ENCODE measurements at regions not wholly inside any gene's neighbourhood (a gene's known extent, or its start where the extent isn't known, plus 50 kb on each side); places are given as distances from the start of the nearest gene placed in this dataset.

- Mint-ChIP-seq H3K4me1 (ENCODE audit: low read depth) (no peaks in the 10 kb centered on the region), H3K36me3 (no peaks in the 10 kb centered on the region), H3K27ac (no peak overlapping the region), H3K27me3 (no peaks in the 10 kb centered on the region), H3K4me3 (no peak overlapping the region), H3K9me3 (no peaks in the 10 kb centered on the region)
- intact Hi-C loops (cut with micrococcal nuclease): no loop called here
- CTCF ChIA-PET: no interaction called here
- no peak for DNase-seq
- POLR2A ChIA-PET: no interaction called here
Measured at GRCh38 chr2:146235158-146235557, 1609.7 kb upstream of the ACVR2A start.

DNA sequence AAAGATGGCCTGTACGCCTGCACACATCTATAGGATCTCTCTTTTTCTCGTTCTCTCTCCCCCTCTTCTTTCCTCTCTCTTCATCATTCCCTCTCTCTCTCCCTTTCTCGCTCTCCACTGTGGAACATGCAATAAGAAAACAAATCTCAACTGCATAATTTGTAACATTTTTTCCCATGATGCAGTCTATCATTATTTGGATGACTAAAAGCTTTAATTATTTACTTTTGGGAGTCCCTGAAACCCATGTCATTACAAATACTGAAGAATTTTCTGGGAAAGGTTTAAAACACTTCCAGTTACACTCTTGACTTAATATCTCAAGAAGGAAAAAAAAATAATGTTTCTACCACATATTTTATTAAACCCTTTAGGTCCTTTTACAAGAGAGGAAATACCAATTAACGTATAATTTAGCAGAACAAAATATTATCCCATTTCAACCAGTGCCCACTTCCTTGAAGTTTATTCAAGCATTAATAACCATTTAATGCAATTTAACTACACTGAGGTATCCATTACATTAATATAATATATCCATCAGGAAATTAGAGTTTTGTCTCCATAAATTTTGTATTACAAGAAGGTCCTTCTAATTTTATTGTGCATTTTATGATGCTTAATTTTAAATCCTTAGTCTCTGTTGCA lies 1615.2 kb upstream of the ACVR2A start:
- CTCF ChIA-PET: no interaction called here
- no peaks in the 10 kb centered on the region for H3K27me3 Mint-ChIP-seq
- intact Hi-C loops (cut with micrococcal nuclease): no loop called here
- POLR2A ChIA-PET: no interaction called here
- H3K4me1 Mint-ChIP-seq (ENCODE audit: low read depth): no peaks in the 10 kb centered on the region
- no peak overlapping the region for H3K27ac Mint-ChIP-seq
- DNase-seq: no peak
- peaks cover 8% of the 10 kb centered on the region for H3K9me3 Mint-ChIP-seq
- no peak overlapping the region for H3K4me3 Mint-ChIP-seq
- no peaks in the 10 kb centered on the region for H3K36me3 Mint-ChIP-seq

DNA sequence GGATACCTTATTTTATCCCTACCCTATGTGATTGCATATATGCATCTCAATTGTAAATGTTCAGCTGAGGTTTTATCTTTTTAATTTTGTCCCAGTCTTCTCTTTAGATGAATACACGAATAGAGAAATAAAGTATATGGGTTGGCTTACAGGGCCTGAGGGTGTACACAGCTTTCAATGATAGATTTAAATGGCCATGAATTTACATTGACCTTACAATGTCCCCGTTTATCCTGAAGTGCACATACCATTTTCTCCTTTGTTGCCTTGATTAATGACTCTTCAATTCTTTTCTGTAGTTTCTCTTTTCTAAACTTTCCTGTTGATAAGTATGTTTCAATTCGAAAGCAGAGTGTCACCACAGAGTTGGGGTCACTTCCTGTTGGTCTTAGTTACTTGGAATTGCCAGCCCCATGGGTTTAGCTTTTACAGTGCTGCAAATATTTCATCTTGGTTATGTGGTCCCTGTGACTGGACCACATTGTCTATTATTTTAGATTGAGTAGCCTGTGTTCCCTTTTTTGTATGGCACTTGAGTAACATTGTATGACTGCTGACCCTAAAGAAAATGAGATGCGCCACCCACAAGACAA lies 1616.3 kb upstream of the ACVR2A start:
- no peak overlapping the region for H3K4me3 Mint-ChIP-seq
- H3K4me1 Mint-ChIP-seq (ENCODE audit: low read depth): no peaks in the 10 kb centered on the region
- DNase-seq: no peak
- intact Hi-C loops (cut with micrococcal nuclease): no loop called here
- H3K27ac Mint-ChIP-seq: no peak overlapping the region
- H3K27me3 Mint-ChIP-seq: no peaks in the 10 kb centered on the region
- H3K9me3 Mint-ChIP-seq: peaks cover 10% of the 10 kb centered on the region
- ChIA-PET POLR2A (no interaction called here), CTCF (interaction anchor here (0.7 kb wide), 1 partner anchor 646 kb away, joined by 4 read pairs; no protein-coding TSS in a partner anchor)
- H3K36me3 Mint-ChIP-seq: no peaks in the 10 kb centered on the region

- no peak overlapping the region for H3K27ac Mint-ChIP-seq
- H3K4me1 Mint-ChIP-seq (ENCODE audit: low read depth): no peaks in the 10 kb centered on the region
- POLR2A ChIA-PET: no interaction called here
- no peaks in the 10 kb centered on the region for H3K27me3 Mint-ChIP-seq
- no peak for DNase-seq
- peaks cover 10% of the 10 kb centered on the region for H3K9me3 Mint-ChIP-seq
- intact Hi-C loops (cut with micrococcal nuclease): no loop called here
- H3K4me3 Mint-ChIP-seq: no peak overlapping the region
- no peaks in the 10 kb centered on the region for H3K36me3 Mint-ChIP-seq
- CTCF ChIA-PET: interaction anchor here (0.7 kb wide), 1 partner anchor 646 kb away, joined by 4 read pairs; no protein-coding TSS in a partner anchor
Measured at GRCh38 chr2:146228020-146228393, 1616.8 kb upstream of the ACVR2A start.

- intact Hi-C loops (cut with micrococcal nuclease): no loop called here
- ChIA-PET POLR2A (no interaction called here), CTCF (no interaction called here)
- Mint-ChIP-seq H3K27me3 (no peaks in the 10 kb centered on the region), H3K4me3 (no peak overlapping the region), H3K4me1 (ENCODE audit: low read depth) (no peaks in the 10 kb centered on the region), H3K27ac (no peak overlapping the region), H3K36me3 (no peaks in the 10 kb centered on the region), H3K9me3 (peaks cover 10% of the 10 kb centered on the region)
- no peak for DNase-seq
Measured at GRCh38 chr2:146227152-146228019, 1617.4 kb upstream of the ACVR2A start.

DNA sequence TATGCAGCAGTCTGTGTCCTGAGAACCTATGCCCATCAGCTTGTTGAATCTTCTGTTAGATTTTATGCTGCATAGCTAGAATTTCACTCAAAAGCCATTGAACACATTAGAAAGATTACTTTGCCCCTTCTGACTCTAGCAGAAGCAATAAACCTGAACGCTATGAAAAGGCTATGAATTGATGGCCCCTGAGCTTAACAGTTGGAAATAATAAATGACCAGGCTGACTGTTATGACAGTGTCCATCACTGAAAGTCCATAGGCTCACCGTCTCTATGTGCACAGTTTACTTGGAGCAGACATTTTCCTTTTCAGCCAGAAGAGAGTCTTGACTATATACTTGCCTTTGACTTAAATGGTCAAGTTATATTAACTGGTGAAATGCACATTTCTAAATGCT lies 1618.8 kb upstream of the ACVR2A start:
- ChIA-PET POLR2A (no interaction called here), CTCF (no interaction called here)
- Mint-ChIP-seq H3K36me3 (no peaks in the 10 kb centered on the region), H3K9me3 (peaks cover 10% of the 10 kb centered on the region), H3K27ac (no peak overlapping the region), H3K27me3 (no peaks in the 10 kb centered on the region), H3K4me3 (no peak overlapping the region), H3K4me1 (ENCODE audit: low read depth) (no peaks in the 10 kb centered on the region)
- no peak for DNase-seq
- intact Hi-C loops (cut with micrococcal nuclease): no loop called here

GRCh38 chr2:146221826-146222225 lies 1623.0 kb upstream of the ACVR2A start:
- ChIA-PET POLR2A (no interaction called here), CTCF (no interaction called here)
- peaks cover 6% of the 10 kb centered on the region for H3K9me3 Mint-ChIP-seq
- intact Hi-C loops (cut with micrococcal nuclease): no loop called here
- no peaks in the 10 kb centered on the region for H3K4me1 Mint-ChIP-seq (ENCODE audit: low read depth)
- no peak overlapping the region for H3K27ac Mint-ChIP-seq
- H3K4me3 Mint-ChIP-seq: no peak overlapping the region
- H3K36me3 Mint-ChIP-seq: no peaks in the 10 kb centered on the region
- DNase-seq: no peak
- no peaks in the 10 kb centered on the region for H3K27me3 Mint-ChIP-seq

DNA sequence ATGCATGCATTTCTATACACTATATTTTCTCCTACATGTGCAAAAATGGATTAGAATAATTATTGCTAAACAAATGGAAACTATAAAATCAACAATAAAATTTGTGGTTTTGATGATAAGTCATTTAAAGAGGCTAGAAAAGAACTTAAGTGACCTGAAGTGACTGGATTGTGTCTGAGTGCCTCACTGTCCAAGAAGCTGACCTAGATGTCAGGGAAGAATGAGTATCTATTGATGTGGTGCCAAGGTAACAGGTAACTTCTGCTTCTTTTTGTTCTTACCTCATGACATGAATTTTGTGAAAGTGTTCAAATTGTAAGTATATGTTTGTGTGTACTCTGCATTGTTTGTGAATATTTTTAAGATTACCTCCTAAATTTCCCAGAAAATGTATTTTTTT lies 1623.9 kb upstream of the ACVR2A start:
- DNase-seq: no peak
- Mint-ChIP-seq H3K4me3 (no peak overlapping the region), H3K36me3 (no peaks in the 10 kb centered on the region), H3K27ac (no peak overlapping the region), H3K9me3 (peaks cover 8% of the 10 kb centered on the region), H3K4me1 (ENCODE audit: low read depth) (no peaks in the 10 kb centered on the region), H3K27me3 (no peaks in the 10 kb centered on the region)
- intact Hi-C loops (cut with micrococcal nuclease): no loop called here
- ChIA-PET POLR2A (no interaction called here), CTCF (no interaction called here)

DNA sequence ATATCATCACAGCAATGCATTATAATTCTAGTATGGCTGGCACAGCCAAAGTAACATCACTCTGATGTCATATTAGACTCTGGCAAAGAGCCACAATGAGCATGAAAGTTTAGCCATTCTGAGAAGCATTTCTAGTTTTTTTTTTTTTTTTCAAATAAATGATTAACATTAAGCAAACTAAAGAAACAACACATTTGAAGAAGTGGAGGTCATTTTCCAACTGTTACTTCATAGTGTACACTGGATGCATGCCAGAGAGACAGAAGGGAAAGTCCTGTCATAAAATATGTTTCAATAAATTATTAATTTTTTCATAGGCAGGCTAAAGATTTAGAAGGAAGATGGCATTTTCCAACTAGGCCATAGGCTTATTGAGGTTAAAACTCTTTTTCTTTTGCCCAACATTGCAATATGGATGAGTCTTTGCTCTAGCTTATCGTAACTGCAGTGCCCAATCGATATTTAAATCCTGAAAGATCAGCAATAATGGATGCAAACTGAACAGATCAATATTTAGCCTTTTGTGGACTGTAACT lies 1630.4 kb upstream of the ACVR2A start:
- CTCF ChIA-PET: no interaction called here
- DNase-seq: no peak
- POLR2A ChIA-PET: no interaction called here
- no peak overlapping the region for H3K4me3 Mint-ChIP-seq
- H3K4me1 Mint-ChIP-seq (ENCODE audit: low read depth): no peaks in the 10 kb centered on the region
- H3K27ac Mint-ChIP-seq: no peak overlapping the region
- no peaks in the 10 kb centered on the region for H3K36me3 Mint-ChIP-seq
- intact Hi-C loops (cut with micrococcal nuclease): no loop called here
- H3K9me3 Mint-ChIP-seq: peaks cover 8% of the 10 kb centered on the region
- H3K27me3 Mint-ChIP-seq: no peaks in the 10 kb centered on the region

DNA sequence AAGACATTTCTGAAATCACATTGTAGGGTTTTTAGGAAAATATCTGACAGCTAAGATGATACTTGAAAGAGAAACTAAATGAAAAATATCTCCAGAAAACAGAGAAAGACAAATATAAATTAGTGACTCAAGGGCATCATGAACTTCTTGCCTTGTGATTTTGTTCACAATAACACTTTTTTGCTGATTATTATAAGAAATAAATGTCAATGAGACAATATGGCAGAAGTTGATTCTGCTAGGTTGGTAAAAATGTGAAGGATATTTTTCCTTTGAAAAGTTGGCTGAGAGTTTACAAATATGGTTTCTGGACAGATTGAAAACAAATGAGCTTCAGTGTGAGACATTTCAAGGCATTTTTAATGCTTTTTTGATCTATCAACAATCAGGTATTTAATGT lies 1631.2 kb upstream of the ACVR2A start:
- Mint-ChIP-seq H3K27ac (no peak overlapping the region), H3K27me3 (no peaks in the 10 kb centered on the region), H3K9me3 (peaks cover 8% of the 10 kb centered on the region), H3K4me1 (ENCODE audit: low read depth) (no peaks in the 10 kb centered on the region), H3K4me3 (no peak overlapping the region), H3K36me3 (no peaks in the 10 kb centered on the region)
- CTCF ChIA-PET: no interaction called here
- POLR2A ChIA-PET: no interaction called here
- intact Hi-C loops (cut with micrococcal nuclease): no loop called here
- no peak for DNase-seq

GRCh38 chr2:146212602-146213001 lies 1632.2 kb upstream of the ACVR2A start:
- intact Hi-C loops (cut with micrococcal nuclease): no loop called here
- Mint-ChIP-seq H3K9me3 (peaks cover 8% of the 10 kb centered on the region), H3K4me3 (no peak overlapping the region), H3K4me1 (ENCODE audit: low read depth) (no peaks in the 10 kb centered on the region), H3K27me3 (no peaks in the 10 kb centered on the region), H3K27ac (no peak overlapping the region), H3K36me3 (no peaks in the 10 kb centered on the region)
- no peak for DNase-seq
- ChIA-PET POLR2A (no interaction called here), CTCF (no interaction called here)

GRCh38 chr2:146209842-146210275 lies 1635.0 kb upstream of the ACVR2A start:
- Mint-ChIP-seq H3K27ac (no peak overlapping the region), H3K36me3 (no peaks in the 10 kb centered on the region), H3K9me3 (peaks cover 6% of the 10 kb centered on the region), H3K27me3 (no peaks in the 10 kb centered on the region), H3K4me3 (no peak overlapping the region), H3K4me1 (ENCODE audit: low read depth) (no peaks in the 10 kb centered on the region)
- POLR2A ChIA-PET: no interaction called here
- intact Hi-C loops (cut with micrococcal nuclease): no loop called here
- no peak for DNase-seq
- CTCF ChIA-PET: no interaction called here

GRCh38 chr2:146207901-146208300 lies 1636.9 kb upstream of the ACVR2A start:
- Mint-ChIP-seq H3K27me3 (no peaks in the 10 kb centered on the region), H3K36me3 (no peaks in the 10 kb centered on the region), H3K27ac (no peak overlapping the region), H3K4me1 (ENCODE audit: low read depth) (no peaks in the 10 kb centered on the region), H3K4me3 (no peak overlapping the region), H3K9me3 (peaks cover 5% of the 10 kb centered on the region)
- intact Hi-C loops (cut with micrococcal nuclease): no loop called here
- DNase-seq: no peak
- ChIA-PET CTCF (no interaction called here), POLR2A (no interaction called here)
